ENCODE measurements at regions not wholly inside any gene's neighbourhood (a gene's known extent, or its start where the extent isn't known, plus 50 kb on each side); places are given as distances from the start of the nearest gene placed in this dataset.

DNA sequence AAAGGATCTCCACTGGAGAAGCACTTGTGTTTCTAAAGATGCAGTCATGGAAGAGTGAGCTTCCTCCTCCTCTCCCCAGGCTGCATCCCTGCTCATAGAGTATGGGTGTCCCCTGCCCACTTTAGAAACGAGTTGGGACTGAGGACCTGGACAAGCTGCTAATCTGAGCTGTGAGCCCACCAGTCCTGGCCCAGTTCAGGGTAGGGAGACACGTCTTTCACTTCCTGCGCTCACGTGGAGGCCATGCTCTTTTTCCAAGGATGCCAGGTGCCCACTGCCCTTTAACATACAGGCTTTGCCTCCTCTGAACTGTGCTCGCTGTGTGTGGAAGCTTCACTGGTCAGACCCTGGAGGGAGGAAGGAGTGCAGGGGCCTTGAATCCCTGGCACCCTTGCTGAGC, 316.3 kb downstream of the UACA start:
- no peak overlapping the region for H3K27ac ChIP-seq
- peaks cover 8% of the 10 kb centered on the region for H3K27me3 ChIP-seq
- H3K4me3 ChIP-seq = no peak overlapping the region
- no peaks in the 10 kb centered on the region for H3K4me1 ChIP-seq
- H3K36me3 ChIP-seq = no peaks in the 10 kb centered on the region
- H3K9me3 ChIP-seq (replicated peaks) = no peaks in the 10 kb centered on the region
- DNase-seq = no peak

DNA sequence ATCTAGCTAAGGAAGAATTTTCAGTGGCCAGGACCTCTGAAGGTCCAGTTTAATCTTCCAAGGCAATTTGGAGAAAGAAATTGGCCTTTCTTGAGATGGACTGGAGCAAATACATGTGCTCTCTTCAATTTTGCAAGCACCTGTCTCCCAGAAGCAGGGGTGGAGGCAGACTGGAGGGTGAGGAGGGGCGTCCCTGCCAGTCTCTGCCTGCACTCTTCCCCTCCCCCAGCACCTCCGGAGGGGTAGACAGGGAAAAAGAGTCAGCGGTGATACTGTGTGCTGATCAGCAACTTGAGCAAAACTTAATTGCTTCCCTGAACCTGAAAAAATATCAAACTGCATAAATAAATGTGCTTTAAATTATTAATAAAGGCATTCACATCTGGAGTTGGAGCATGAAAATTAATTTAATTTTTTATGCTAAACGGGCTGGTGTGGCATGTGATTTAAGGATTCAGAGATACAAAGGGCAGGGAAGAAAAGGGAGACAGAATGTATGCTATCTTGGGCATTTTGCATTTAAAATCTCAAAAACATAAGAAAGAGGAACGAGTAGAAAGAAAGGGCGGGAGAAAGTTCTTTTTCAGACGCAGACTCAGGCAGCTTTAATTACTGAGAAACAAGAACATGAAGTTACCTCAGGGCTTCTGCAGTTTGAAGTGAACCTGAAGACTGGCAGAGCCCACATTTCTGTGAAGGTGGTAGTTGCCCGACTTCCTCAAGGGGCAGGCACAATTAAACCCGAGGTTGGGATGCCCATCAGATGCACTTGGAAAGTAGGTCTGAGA, 319.7 kb downstream of the UACA start:
- H3K36me3 ChIP-seq = no peaks in the 10 kb centered on the region
- no peak overlapping the region for H3K27ac ChIP-seq
- H3K9me3 ChIP-seq (replicated peaks) = no peaks in the 10 kb centered on the region
- no peak for DNase-seq
- H3K27me3 ChIP-seq = peaks cover 8% of the 10 kb centered on the region
- no peak overlapping the region for H3K4me3 ChIP-seq
- no peaks in the 10 kb centered on the region for H3K4me1 ChIP-seq

GRCh38 chr15:70442616-70443321, 320.6 kb downstream of the UACA start:
- H3K27me3 ChIP-seq = peaks cover 8% of the 10 kb centered on the region
- H3K4me1 ChIP-seq = no peaks in the 10 kb centered on the region
- H3K4me3 ChIP-seq = no peak overlapping the region
- DNase-seq = no peak
- H3K27ac ChIP-seq = no peak overlapping the region
- H3K36me3 ChIP-seq = no peaks in the 10 kb centered on the region
- no peaks in the 10 kb centered on the region for H3K9me3 ChIP-seq (replicated peaks)

DNA sequence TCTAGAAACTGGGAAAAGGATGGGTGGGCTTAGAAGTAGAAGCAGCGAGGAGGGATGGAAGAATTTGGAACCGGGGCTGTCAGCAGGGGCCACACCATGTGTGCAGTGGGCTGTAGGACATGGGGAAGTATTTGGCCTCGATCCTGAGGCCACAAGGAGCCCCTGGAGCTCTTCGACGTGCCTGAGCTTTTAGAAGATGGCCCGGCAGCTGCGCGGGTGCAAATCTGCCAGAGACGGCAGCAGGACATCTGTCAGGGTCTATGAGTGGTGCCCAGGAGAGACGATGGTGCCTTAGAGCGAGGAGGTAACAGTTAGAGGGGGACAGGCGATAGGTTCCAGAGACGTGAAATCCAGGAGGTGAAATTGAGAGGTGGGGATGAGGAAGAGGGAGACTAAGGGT, 321.1 kb downstream of the UACA start:
- Histone ChIP-seq H3K4me1 (no peaks in the 10 kb centered on the region), H3K27me3 (peaks cover 8% of the 10 kb centered on the region), H3K36me3 (no peaks in the 10 kb centered on the region), H3K9me3 (replicated peaks) (no peaks in the 10 kb centered on the region), H3K4me3 (no peak overlapping the region), H3K27ac (no peak overlapping the region)
- no peak for DNase-seq

DNA sequence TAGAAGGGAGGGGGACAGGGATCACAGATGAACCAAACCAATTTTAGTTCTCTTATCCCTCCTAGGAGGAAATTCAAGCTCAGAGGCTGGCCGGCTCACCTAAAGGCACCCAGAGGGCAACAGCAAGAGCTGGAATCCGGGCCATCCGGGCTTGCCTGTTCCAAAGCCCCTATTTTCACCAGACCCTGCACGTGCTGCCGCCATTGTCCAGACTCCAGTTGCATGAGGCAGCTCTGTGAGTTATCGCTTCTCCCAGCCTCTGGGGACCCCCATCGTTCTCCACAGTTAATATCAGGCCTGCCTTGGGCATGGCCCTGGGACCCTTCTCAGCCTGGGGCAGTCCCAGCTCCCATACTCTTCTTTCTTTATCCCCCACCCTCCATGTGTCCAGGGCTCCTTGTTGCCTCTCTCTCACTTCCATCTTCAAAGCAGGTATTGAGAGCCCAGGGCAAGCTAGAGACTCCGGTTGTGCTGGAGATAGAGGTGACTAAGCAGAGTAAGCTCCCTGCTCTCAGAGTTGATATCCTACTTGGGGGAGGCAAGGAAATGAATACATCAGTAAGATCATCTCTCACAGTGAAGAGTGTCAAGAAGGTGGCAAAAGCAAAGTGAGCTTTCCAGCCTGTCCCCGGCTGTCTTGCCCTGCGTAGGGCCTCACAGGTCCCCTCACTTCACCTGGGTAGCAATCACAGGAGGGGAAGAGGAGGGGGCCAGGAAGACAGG, 322.8 kb downstream of the UACA start:
- Histone ChIP-seq H3K27me3 (peaks cover 3% of the 10 kb centered on the region; the same call in 1 of the 2 replicates), H3K36me3 (no peaks in the 10 kb centered on the region), H3K9me3 (replicated peaks) (no peaks in the 10 kb centered on the region), H3K4me3 (no peak overlapping the region), H3K27ac (no peak overlapping the region), H3K4me1 (no peaks in the 10 kb centered on the region)
- DNase-seq = no peak

DNA sequence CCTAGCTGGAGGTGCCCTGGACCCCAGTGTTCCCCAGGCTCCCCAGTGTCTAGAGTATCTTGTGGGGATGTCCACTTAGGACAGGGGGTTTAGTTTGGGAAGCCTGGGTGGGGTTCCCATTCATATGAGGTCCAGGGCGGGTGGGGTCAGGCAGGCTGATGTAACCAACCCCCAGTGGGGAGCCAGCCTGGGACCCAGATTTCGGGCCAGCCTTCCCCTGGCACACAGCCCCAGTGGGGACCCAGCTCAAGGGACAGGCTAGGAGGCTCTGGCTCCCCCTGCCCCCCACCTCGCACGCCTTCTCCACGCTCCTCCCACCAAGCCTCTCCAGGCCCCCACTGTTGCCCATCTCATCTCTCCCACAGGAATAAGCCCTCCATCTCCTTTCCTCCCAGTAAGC, 323.5 kb downstream of the UACA start:
- Histone ChIP-seq H3K36me3 (no peaks in the 10 kb centered on the region), H3K9me3 (replicated peaks) (no peaks in the 10 kb centered on the region), H3K27ac (no peak overlapping the region), H3K4me1 (no peaks in the 10 kb centered on the region), H3K4me3 (no peak overlapping the region), H3K27me3 (peaks cover 3% of the 10 kb centered on the region; the same call in 1 of the 2 replicates)
- no peak for DNase-seq

DNA sequence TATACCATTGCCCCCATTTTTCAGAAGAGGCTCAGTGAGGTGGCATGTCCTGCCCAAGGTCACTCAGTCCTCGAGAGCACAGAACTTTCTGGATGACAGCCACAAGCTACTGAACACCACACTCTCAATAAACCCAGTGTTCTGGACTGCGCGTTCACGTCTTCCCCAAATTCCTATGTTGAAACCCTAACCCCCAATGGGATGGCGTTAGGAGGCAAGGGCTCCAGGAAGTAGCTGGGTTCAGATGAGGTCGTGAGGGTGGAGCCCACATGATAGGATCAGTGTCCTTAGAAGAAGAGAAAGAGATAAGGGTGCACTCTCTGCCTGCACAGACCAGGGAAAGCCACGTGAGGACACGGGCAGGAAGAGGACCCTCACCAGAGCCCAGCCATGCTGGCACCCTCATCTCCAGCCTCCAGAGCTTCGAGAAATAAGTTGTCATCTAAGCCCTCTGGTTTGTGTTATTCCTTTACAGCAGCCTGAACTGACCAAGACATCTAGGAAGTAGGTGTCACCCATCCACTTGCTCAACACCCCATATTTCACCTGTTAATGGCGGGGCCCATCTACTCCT, 324.0 kb downstream of the UACA start:
- Histone ChIP-seq H3K4me1 (no peaks in the 10 kb centered on the region), H3K27ac (no peak overlapping the region), H3K36me3 (no peaks in the 10 kb centered on the region), H3K4me3 (no peak overlapping the region), H3K27me3 (peaks cover 3% of the 10 kb centered on the region; the same call in 1 of the 2 replicates), H3K9me3 (replicated peaks) (no peaks in the 10 kb centered on the region)
- no peak for DNase-seq

DNA sequence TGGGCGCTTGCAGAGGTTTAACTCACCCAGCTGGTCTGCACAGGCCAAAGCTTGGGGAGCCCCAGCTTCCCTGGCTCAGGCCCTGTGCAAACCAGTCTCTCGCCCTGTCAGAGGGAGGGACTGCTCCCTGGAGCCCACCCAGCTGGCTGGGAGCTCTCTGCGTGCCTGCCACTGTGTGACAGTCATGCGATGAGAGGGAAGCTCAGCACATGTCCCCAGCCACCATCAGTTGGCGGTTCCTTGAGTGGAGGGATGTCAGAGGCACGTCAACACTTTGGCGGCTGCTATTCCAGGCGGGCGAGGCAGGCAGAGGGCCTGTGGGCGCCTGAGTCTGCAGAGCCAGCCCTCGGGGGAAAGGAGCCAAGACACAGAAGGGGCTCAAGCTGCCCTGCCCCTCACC, 324.6 kb downstream of the UACA start:
- no peaks in the 10 kb centered on the region for H3K9me3 ChIP-seq (replicated peaks)
- no peak overlapping the region for H3K27ac ChIP-seq
- H3K4me1 ChIP-seq = no peaks in the 10 kb centered on the region
- no peaks in the 10 kb centered on the region for H3K36me3 ChIP-seq
- no peak for DNase-seq
- H3K27me3 ChIP-seq = peaks cover 3% of the 10 kb centered on the region; the same call in 1 of the 2 replicates
- H3K4me3 ChIP-seq = no peak overlapping the region

- no peaks in the 10 kb centered on the region; the same call in 1 of the 2 replicates for H3K27me3 ChIP-seq
- H3K27ac ChIP-seq = no peak overlapping the region
- no peaks in the 10 kb centered on the region for H3K9me3 ChIP-seq (replicated peaks)
- H3K4me3 ChIP-seq = no peak overlapping the region
- no peaks in the 10 kb centered on the region for H3K4me1 ChIP-seq
- no peaks in the 10 kb centered on the region for H3K36me3 ChIP-seq
- DNase-seq = peak; percentile 27 to 68
Observed at GRCh38 chr15:70437882-70438451, 325.4 kb downstream of the UACA start.

- no peaks in the 10 kb centered on the region for H3K9me3 ChIP-seq (replicated peaks)
- no peak overlapping the region for H3K27ac ChIP-seq
- no peaks in the 10 kb centered on the region; the same call in 1 of the 2 replicates for H3K27me3 ChIP-seq
- no peaks in the 10 kb centered on the region for H3K36me3 ChIP-seq
- H3K4me1 ChIP-seq = no peaks in the 10 kb centered on the region
- H3K4me3 ChIP-seq = no peak overlapping the region
- DNase-seq = no peak
Observed at GRCh38 chr15:70437089-70437488, 326.3 kb downstream of the UACA start.

DNA sequence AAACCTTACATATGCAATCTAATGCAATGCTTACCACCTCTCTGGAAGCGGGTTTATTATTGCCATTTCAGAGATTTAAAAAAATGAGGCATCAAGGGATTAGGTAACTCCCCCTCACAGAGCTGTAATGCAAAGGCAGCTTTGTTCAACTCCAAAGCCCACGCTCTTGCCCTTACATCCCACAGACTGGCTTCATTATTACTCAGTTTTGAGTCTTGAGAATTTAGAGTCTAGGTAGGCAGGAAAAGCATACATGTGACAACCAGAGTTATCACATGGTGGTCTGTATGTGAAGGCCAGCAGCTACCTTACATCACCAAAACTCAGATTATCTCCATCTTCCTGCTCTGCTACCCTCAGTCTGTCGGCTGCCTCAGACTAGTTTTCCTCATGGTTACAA, 326.9 kb downstream of the UACA start:
- H3K4me1 ChIP-seq = no peaks in the 10 kb centered on the region
- no peaks in the 10 kb centered on the region for H3K9me3 ChIP-seq (replicated peaks)
- H3K27me3 ChIP-seq = no peaks in the 10 kb centered on the region; the same call in 1 of the 2 replicates
- no peak overlapping the region for H3K4me3 ChIP-seq
- DNase-seq = no peak
- no peak overlapping the region for H3K27ac ChIP-seq
- H3K36me3 ChIP-seq = no peaks in the 10 kb centered on the region

DNA sequence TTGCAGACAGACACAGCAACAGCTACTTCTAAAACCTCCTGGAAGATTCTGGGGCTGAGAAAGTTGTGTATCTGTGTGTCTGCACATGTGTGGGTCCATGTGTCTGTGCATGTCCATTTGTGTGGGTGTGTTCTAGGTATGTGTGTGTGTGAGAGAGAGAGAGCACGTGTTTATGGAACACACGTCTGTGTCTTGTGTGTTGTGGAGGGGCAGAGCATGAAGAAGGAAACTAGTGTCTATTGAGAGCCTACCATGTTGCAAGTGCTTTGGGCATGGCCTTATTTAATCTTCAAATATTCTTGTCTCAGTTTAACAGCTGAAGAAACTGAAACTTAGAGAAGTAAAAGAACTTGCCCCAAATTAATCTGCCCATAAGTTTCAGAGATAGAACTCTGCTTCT, 327.5 kb downstream of the UACA start:
- Histone ChIP-seq H3K27me3 (no peaks in the 10 kb centered on the region; the same call in 1 of the 2 replicates), H3K36me3 (no peaks in the 10 kb centered on the region), H3K27ac (no peak overlapping the region), H3K4me1 (no peaks in the 10 kb centered on the region), H3K4me3 (no peak overlapping the region), H3K9me3 (replicated peaks) (no peaks in the 10 kb centered on the region)
- no peak for DNase-seq

GRCh38 chr15:70435369-70435768, 328.0 kb downstream of the UACA start:
- no peaks in the 10 kb centered on the region for H3K4me1 ChIP-seq
- H3K36me3 ChIP-seq = no peaks in the 10 kb centered on the region
- H3K27me3 ChIP-seq = no peaks in the 10 kb centered on the region; the same call in 1 of the 2 replicates
- no peak for DNase-seq
- no peaks in the 10 kb centered on the region for H3K9me3 ChIP-seq (replicated peaks)
- no peak overlapping the region for H3K4me3 ChIP-seq
- H3K27ac ChIP-seq = no peak overlapping the region

DNA sequence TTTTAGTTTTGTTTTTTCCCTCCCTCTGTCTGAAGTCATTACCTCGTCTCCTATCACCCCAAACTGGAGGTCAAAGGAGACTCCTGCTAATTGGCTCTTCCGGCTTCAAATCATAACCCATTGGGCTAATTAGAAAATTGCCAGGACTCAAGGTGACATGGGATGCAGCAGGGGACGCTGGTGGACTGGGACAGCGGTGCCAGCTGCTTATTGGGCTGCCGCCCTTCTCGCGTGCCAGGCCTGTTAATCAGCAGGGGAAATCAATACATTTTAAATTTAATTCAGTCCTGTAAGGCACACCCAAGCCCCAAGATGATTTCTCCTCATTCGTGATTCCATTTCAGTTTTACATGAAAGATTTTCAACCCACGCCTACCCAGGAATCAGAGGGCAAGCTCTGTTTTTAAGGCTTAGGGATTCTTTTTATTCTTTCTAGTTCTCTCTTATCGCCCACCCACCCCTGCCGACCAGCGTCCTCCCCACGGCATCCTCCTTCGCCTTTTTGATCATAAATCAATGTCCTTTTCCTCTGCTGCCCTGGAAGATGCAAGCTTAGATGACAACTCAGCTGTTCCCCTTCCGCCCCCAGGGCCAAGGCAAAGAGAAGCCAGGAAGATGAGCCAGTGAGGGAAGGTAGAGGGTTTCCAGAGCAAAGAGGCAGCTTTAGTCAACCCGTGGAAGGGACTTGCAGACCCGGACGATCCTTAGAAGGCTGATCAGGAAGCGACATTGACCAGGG, 329.6 kb downstream of the UACA start:
- no peak for DNase-seq
- Histone ChIP-seq H3K4me1 (no peaks in the 10 kb centered on the region), H3K4me3 (no peak overlapping the region), H3K27ac (no peak overlapping the region), H3K27me3 (no peaks in the 10 kb centered on the region; the same call in 1 of the 2 replicates), H3K9me3 (replicated peaks) (0 out of 2 replicates have a peak, but pooled peaks cover 3% of the 10 kb centered on the region), H3K36me3 (no peaks in the 10 kb centered on the region)
